GM10248 (cell line): ENCODE measurements at regions not wholly inside any gene's neighbourhood (a gene's known extent, or its start where the extent isn't known, plus 50 kb on each side); places are given as distances from the start of the nearest gene placed in this dataset.

ENCODE experiments used
- CTCF ChIA-PET: fragments of 300-600 bp; sonication (Branson Sonifier 250); formaldehyde crosslinking; extraction: SDS; loops from one replicate; lab custom pipeline; 2021; ENCODE audit warnings: antibody characterized with exemption; lab: Yijun Ruan, JAX
- POLR2A ChIA-PET: fragments of 350-650 bp; sonication (Branson Sonifier 250); formaldehyde crosslinking; extraction: SDS; loops from one replicate; lab custom pipeline; 2020; ENCODE audit warnings: antibody characterized with exemption; lab: Yijun Ruan, JAX
- DNase-seq: peaks from one replicate; pipeline ENCODE4 v3.0.0; 2012; ENCODE audit errors: extremely low spot score
- TF ChIP-seq, protein P1 (sequence below): IDR thresholded peaks from 2 replicates; pipeline ENCODE4 v1.5.1; 2012; ENCODE audit warnings: mild to moderate bottlenecking, low read depth; ENCODE audit errors: extremely low read depth, missing control alignments, control extremely low read depth

DNA sequence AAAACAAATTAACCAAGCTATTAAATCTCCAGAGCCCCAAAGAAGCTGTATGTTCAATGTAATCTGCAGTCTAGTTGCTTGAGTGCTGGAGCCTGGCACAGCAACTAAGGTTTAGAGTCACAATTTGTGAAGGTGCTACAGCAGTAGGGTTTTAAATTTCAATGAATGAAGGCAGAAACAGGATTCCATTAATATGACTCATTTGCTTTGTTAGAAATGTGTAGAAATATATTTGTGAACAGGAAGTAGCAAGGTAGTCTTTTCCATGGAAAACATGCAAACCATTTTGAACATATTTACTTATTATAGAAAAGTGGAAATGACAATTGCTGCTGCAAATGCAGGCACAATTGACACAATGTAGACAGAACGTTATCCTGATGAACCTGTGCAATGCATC lies 149.0 kb upstream of the STEAP4 start:
- TF ChIP-seq, protein P1, sequence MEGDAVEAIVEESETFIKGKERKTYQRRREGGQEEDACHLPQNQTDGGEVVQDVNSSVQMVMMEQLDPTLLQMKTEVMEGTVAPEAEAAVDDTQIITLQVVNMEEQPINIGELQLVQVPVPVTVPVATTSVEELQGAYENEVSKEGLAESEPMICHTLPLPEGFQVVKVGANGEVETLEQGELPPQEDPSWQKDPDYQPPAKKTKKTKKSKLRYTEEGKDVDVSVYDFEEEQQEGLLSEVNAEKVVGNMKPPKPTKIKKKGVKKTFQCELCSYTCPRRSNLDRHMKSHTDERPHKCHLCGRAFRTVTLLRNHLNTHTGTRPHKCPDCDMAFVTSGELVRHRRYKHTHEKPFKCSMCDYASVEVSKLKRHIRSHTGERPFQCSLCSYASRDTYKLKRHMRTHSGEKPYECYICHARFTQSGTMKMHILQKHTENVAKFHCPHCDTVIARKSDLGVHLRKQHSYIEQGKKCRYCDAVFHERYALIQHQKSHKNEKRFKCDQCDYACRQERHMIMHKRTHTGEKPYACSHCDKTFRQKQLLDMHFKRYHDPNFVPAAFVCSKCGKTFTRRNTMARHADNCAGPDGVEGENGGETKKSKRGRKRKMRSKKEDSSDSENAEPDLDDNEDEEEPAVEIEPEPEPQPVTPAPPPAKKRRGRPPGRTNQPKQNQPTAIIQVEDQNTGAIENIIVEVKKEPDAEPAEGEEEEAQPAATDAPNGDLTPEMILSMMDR, result no peak
- CTCF ChIA-PET, result interaction anchor here (1.5 to 1.7 kb wide), 2 partner anchors 10 to 25 kb away, joined by 3 to 4 read pairs; no protein-coding TSS in a partner anchor
- POLR2A ChIA-PET, result no interaction called here
- DNase-seq, result no peak

DNA sequence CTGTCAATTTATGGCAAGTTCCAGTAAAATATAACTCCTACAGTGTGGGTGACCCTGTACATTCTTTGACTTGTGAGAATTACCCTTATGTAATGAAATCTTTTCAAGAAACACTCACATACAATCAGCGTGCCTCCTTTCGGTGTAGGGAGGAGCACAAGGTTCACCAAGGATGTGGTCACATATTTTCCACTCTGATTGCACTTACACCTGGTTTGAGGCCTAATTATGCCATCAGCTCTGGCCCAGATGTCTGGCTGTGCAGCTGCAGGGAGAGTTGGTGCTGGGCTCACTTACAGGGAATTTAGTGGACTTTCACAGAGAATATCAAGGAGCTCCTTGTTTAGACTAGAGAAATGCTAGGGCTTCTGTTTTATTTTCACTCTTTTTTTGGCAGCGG lies 146.0 kb upstream of the STEAP4 start:
- TF ChIP-seq, protein P1, result no peak
- DNase-seq, result no peak
- ChIA-PET CTCF (no interaction called here), POLR2A (no interaction called here)

DNA sequence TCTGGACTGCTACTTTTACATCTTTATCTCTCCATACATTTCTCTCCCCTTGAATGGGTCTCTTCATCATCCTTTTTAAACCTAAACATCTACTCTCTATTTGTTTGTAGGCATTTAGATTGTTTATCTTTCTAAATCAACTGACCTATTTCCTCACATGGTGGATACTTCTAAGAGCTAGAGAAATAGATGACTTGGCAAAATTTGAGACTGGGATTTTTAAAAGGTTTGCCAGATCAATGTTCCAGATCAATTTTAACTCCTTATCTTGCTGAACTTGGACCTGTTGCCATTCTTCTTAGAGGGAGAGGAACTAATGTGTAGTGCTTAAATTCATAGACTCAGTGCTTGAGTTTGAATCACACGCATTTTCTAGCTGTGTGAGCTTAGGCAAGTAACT lies 144.2 kb upstream of the STEAP4 start:
- CTCF ChIA-PET, result interaction anchor here (1.4 kb wide), 1 partner anchor 56 kb away, joined by 3 read pairs; no protein-coding TSS in a partner anchor
- TF ChIP-seq, protein P1, result no peak
- DNase-seq, result no peak
- POLR2A ChIA-PET, result no interaction called here

DNA sequence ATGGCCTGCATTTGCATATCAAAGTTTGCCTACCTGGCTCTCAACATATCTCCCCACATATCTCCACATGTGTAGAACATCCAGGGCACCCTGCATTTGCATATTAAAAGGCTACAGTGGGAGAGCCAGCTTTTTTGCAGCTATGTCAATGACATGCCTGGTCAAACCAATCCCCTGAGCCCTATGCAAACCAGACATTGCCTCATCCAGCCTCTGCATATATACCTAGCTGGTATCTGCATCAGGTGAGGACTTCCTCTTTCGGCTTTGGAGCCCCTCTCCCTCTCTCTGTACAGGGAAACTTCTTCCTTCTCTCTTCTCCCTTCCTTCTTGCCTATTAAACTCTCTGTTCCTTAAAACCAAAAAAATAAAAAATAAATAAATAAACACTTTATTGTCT lies 142.7 kb upstream of the STEAP4 start:
- DNase-seq, result no peak
- ChIA-PET POLR2A (no interaction called here), CTCF (no interaction called here)
- TF ChIP-seq, protein P1, result no peak

DNA sequence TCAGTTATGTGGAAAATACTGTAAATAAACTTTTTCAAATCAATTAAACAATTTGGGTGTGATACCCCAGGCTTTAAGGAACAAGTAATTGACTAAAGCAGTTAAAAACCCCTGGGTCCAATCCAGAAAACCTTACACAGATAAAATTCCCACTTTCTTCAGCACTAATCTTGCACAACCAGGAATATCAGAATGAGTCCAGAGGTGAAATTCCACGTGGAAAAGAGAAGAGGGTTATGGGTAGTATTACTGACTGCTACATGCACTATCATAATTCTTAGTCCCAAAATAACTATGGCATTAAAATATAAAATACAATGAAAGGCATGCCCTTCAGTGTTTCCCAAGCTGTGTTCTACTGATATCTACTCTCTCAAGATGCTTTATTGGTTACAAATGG lies 135.7 kb upstream of the STEAP4 start:
- CTCF ChIA-PET, result no interaction called here
- TF ChIP-seq, protein P1, result no peak
- POLR2A ChIA-PET, result no interaction called here
- no peak for DNase-seq

DNA sequence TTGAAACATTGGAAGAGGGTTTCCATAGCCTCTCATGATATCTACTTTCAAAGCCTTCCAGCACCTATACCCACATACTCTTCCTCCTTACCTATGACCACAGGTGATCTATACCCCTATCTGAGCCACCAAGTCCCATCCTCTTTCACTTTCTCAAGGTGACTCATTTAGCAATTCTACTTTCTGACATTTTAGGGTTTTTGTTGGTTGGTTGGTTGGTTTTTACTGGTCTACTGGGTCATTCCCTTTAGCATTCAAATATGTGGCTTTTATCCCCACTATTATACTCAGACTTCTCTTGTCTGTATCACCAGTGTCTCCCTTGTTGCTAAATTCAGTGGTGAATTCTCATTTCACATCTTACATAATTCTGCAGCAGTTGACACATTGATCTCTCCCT lies 130.4 kb upstream of the STEAP4 start:
- ChIA-PET CTCF (no interaction called here), POLR2A (no interaction called here)
- no peak for DNase-seq
- TF ChIP-seq, protein P1, result no peak

DNA sequence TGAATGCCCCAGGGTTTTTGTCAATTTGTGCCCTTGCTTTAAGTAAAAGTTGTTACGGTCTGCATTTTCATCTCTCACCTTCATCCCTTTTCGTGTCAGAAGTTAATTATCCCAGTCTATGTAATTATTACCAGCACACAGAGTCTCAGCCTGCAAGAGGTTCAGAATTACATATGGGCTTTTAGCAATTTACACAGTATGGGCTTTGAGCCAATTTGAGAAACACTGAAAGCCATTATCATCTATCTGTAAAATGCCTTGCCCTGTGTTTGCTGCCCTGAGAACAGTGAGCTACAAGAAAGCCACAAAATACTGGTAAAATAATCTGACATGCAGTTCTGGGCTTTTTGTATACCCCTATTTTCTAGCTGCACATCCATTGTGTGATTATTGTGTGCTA lies 125.6 kb upstream of the STEAP4 start:
- ChIA-PET POLR2A (no interaction called here), CTCF (no interaction called here)
- no peak for DNase-seq
- TF ChIP-seq, protein P1, result no peak
